Urothelium cell line (cell line): ENCODE measurements at regions not wholly inside any gene's neighbourhood (a gene's known extent, or its start where the extent isn't known, plus 50 kb on each side); places are given as distances from the start of the nearest gene placed in this dataset.
"Not testable (repeated sequence)": the region's sequence is repeated elsewhere in the genome, so short reads cannot be mapped to it uniquely, and the experiment has no call there.

Experiments
- DNase-seq: peaks from one replicate; pipeline ENCODE4 v3.0.0; 2011; ENCODE audit warnings: low spot score, mixed read lengths
- FAIRE-seq: peaks from 2 replicates; lab custom pipeline; 2011; peaks lifted over from hg19 to GRCh38; lab: Jason Lieb, UNC

GRCh38 chr16:22572331-22573224, 61.9 kb downstream of the NPIPB5 start:
- FAIRE-seq, DNase-seq: not testable (repeated sequence)

GRCh38 chr16:22573225-22573530, 62.5 kb downstream of the NPIPB5 start:
- FAIRE-seq, DNase-seq: not testable (repeated sequence)

- not testable (repeated sequence) for FAIRE-seq, DNase-seq
Observed at GRCh38 chr16:22576506-22576905, 65.8 kb downstream of the NPIPB5 start.

DNA sequence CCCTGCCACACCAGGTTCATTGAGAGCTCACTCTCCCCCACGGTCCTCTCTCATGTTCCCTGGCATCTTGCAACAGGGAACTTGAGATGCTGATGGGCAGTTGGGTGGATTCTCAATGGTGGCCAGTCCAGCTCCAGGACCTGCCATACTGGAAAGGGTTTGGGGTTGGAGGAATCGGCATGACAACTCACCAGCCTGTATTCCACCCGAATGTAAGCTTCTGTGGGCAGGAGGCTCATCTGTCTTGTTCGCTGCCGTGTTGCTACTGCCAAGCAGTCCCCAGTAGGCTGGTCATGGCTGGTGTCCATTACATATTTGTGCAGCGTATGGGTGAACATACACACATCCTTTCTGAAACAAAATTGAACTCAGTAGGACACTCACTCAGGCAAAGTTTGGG, 72.5 kb downstream of the NPIPB5 start:
- FAIRE-seq, DNase-seq: not testable (repeated sequence)

GRCh38 chr16:22584459-22584858, 73.8 kb downstream of the NPIPB5 start:
- not testable (repeated sequence) for DNase-seq, FAIRE-seq

- DNase-seq, FAIRE-seq: not testable (repeated sequence)
Observed at GRCh38 chr16:22584941-22585340, 74.2 kb downstream of the NPIPB5 start.

GRCh38 chr16:22585431-22585830, 74.7 kb downstream of the NPIPB5 start:
- DNase-seq, FAIRE-seq: not testable (repeated sequence)

GRCh38 chr16:22586732-22587131, 76.0 kb downstream of the NPIPB5 start:
- not testable (repeated sequence) for DNase-seq, FAIRE-seq

DNA sequence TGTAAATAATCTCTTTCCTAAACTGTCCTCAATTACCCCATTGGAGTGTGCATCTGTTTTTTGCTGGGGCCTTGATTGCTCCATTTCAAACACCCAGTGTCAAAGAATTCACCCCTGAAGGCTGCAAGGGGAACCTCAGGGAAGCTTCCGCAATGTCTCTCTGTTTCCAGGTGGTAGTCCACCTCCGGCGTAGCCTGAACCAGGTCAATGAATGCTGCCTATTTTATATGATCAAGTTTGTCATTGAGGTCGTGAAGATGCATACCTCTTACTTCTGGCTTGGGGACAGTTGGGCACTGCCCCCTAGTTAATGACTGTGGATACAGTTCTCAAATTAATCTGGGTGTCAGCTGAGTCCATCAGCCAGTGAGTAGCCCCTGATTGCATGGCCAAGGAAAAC, 79.1 kb downstream of the NPIPB5 start:
- not testable (repeated sequence) for FAIRE-seq, DNase-seq

DNA sequence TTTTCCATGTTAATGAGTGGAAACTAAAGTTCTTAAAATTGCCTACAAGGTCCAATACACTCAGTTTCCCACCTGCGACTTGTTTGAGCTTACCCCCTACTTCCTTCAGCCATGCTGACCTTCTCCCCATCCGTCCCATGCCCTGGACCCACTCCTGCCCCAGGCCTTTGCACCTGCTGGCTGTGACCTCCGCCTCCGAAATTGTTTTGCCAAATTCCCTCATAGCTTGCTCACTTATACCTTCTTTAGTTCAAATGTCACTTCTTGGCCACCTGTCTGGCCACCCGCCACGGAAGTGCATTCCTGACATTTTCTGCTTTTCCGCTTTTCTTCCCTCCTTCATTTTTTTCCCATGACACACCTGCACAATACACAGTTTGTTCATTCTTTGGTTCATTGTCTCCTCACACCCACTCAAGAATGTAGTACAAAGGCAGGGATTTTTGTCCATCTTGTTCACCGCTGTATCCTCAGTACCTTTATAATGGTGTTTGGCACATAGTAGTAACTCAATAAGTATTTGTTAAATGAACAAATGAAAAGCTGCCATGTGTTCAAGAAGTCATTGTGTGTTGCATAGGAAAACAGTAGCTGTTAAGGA, 85.9 kb downstream of the NPIPB5 start:
- DNase-seq = not testable (repeated sequence)
- peak; percentile 46 for FAIRE-seq

DNA sequence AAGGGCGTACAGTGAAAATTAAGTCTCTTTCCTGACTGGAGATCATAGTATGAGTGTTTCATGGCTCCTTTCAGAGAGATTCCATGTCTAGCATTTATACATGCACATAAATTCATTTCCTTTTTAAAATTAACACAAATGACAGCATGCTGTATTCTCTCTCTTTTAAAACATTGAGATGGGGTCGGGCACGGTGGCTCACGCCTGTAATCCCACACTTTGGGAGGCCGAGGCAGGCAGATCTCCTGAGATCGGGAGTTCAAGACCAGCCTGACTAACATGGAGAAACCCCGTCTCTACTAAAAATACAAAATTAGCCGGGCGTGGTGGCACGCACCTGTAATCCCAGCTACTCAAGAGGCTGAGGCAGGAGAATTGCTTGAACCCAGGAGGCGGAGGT, 93.1 kb downstream of the NPIPB5 start:
- not testable (repeated sequence) for DNase-seq, FAIRE-seq

DNA sequence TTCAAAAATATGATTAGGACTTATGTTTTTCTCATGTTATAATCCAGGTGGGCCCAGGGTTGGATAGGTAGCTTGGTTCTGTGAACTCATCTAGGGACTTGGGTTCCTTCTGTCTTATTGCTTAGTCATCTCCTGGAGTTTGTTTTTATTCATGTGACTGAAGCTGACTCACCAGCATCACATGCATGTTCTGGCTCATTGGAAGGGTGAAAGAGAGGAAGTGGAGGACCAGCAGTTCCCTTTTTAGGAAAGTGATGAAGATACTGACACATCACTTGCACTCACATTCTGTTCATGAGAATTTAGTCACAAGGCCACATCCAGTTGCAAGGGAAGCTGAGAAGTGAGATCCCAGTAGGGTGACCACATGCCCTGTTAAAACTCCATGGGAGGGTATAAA, 95.9 kb downstream of the NPIPB5 start:
- not testable (repeated sequence) for DNase-seq
- peak; percentile 5 for FAIRE-seq

DNA sequence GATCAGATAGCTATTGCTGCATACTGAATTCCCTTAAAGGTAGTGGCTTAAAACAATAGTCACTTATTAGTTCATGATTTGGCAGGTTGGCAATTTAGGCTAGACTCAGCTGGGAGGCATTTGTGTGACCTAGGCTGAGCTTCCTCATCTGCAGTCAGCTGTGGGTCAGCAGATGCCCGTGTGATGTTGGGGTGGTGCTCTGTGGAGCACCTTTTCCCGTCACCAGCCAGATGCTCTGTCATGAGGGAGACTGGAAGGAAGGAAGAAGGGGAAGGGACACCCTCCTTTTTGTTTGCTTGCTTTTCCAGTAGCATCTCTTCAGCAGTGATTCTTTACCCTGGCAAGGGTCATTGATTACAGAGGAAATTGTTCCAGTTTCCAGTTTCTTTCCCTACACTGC, 99.1 kb downstream of the NPIPB5 start:
- DNase-seq, FAIRE-seq: not testable (repeated sequence)

GRCh38 chr16:22611128-22611527, 100.4 kb downstream of the NPIPB5 start:
- not testable (repeated sequence) for FAIRE-seq

GRCh38 chr16:22614271-22614947, 103.7 kb downstream of the NPIPB5 start:
- FAIRE-seq = no peak

More at GRCh38 chr16:22611128-22611527, 100.4 kb downstream of the NPIPB5 start:
- not testable (repeated sequence) for DNase-seq

GRCh38 chr16:22618842-22619241, 108.2 kb downstream of the NPIPB5 start:
- DNase-seq (no peak), FAIRE-seq (no peak)

More at GRCh38 chr16:22614271-22614947, 103.7 kb downstream of the NPIPB5 start:
- peak; percentile 77 for DNase-seq

DNA sequence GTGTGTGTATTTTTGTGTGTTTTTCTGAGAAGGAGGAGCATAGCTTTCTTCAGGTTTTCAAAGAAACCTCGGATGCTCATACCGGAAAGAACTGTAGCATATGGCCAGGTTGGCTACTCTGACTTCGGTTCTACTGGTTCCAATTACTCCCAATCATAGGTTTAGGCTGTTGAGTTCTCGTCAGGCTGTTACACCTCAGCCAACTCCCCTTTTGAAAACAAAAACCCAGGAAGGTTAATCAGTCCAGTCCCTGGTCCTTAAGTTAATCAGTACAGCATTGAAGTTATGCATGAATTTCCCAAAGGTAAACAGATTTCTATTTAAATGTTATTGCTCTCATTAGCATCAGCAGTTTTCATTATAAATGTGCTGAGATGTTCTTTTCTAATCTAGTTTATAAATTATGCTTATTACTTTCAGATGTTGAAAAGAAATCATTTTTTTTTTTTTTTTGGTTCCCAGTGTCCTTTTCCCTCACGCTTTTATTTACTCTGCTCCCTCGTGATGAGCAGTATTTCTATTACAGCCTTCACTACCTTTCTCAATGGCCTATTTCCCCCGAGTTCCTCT, 111.0 kb downstream of the NPIPB5 start:
- FAIRE-seq (no peak), DNase-seq (no peak)

DNA sequence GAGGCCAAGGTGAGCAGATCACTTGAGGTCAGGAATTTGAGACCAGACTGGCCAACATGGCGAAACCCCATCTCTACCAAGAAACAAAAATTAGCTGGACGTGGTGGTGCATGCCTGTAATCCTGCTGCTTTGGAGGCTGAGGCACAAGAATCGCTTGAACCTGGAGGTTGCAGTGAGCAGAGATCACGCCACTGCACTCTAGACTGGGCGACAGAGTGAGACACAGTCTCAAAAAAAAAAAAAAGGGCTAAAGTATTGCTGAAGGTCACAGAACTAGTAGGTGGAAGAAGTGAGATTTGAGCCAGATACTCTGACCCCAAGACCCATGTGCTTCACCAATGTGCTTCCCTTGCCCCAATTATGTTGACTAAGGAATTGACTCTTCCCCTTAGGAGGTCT, 112.0 kb downstream of the NPIPB5 start:
- no peak for FAIRE-seq
- no peak for DNase-seq

DNA sequence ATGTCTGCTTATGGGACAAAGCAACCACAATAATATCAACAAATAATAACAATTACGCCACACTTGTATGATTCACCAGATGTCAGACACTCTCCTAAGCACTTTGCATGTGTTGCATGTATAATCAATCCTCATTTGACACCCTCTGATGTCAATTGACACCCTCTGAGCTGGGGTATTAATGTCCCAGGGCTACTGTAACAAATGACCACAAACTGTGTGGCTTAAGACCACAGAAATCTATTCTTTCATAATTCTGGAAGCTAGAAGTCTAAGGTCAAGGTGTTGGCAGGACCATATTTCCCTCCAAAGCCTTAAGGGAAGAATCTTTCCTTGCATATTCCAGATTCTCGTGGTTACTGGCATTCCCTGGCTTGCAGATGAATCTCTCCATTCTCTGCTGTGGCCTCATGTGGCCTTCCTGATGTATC, 112.7 kb downstream of the NPIPB5 start:
- DNase-seq (peak; percentile 44), FAIRE-seq (no peak)

- DNase-seq = no peak
Observed at GRCh38 chr16:22624038-22624799, 113.5 kb downstream of the NPIPB5 start.

More at GRCh38 chr16:22624038-22624799, 113.5 kb downstream of the NPIPB5 start:
- no peak for FAIRE-seq
